Natural killer cell (primary cell): ENCODE measurements at regions not wholly inside any gene's neighbourhood (a gene's known extent, or its start where the extent isn't known, plus 50 kb on each side); places are given as distances from the start of the nearest gene placed in this dataset.

Experiments used
- ATAC-seq, 3 donors: fragments of 150-1000 bp in 2 of 3; fragments of 200-7000 bp in 1 of 3; cut with Tn5 transposase; 1 replicate in 1 of 3; 2 replicates in 2 of 3; pipeline ENCODE4 v1.10.0; 2021; ENCODE audit warnings: mild to moderate bottlenecking in 2 of 3, moderate library complexity in 2 of 3
- DNase-seq, 2 donors: peaks; one replicate each; pipeline versions ENCODE4 v3.0.0 to v3.0.0-alpha.2; 2013 to 2021; ENCODE audit warnings: mixed read lengths in 1 of 2
- H3K27ac ChIP-seq: one replicate; pipeline ENCODE4 v1.5.1; 2013; ENCODE audit warnings: mild to moderate bottlenecking, low read length
- H3K27me3 ChIP-seq: one replicate; pipeline ENCODE4 v1.6.1; 2013; ENCODE audit warnings: low read length; ENCODE audit not compliant: control insufficient read depth, insufficient read depth
- H3K36me3 ChIP-seq: one replicate; pipeline ENCODE4 v1.6.1; 2013; ENCODE audit warnings: low read length; ENCODE audit not compliant: control insufficient read depth, insufficient read depth
- H3K4me1 ChIP-seq: one replicate; pipeline ENCODE4 v1.6.1; 2013; ENCODE audit warnings: low read length; ENCODE audit not compliant: control insufficient read depth, insufficient read depth
- H3K4me3 ChIP-seq: one replicate; pipeline ENCODE4 v1.5.1; 2013; ENCODE audit warnings: low read length
- H3K9me3 ChIP-seq: one replicate; pipeline ENCODE4 v1.6.1; 2013; ENCODE audit warnings: low read length; ENCODE audit not compliant: control insufficient read depth, insufficient read depth
- H3K27ac Mint-ChIP-seq, 2 donors: one replicate each; pipeline ENCODE4 v1.8.0; 2022; ENCODE audit warnings: mild to moderate bottlenecking in 2 of 2, mixed read lengths in 2 of 2, moderate library complexity in 1 of 2
- H3K27me3 Mint-ChIP-seq, 2 donors: one replicate each; pipeline ENCODE4 v1.8.0; 2022; ENCODE audit warnings: low read depth in 2 of 2, mixed read lengths in 2 of 2
- H3K36me3 Mint-ChIP-seq: one replicate; pipeline ENCODE4 v1.8.0; 2022; ENCODE audit warnings: mixed read lengths
- H3K4me1 Mint-ChIP-seq, 2 donors: one replicate each; pipeline ENCODE4 v1.8.0; 2022; ENCODE audit warnings: mixed read lengths in 2 of 2
- H3K4me3 Mint-ChIP-seq: one replicate; pipeline ENCODE4 v1.8.0; 2022; ENCODE audit warnings: mild to moderate bottlenecking, moderate library complexity, mixed read lengths
- H3K9me3 Mint-ChIP-seq, 2 donors: one replicate each; pipeline ENCODE4 v1.8.0; 2022; ENCODE audit warnings: mixed read lengths in 2 of 2
- CTCF ChIP-seq: fragments of 200-600 bp; IDR thresholded peaks from one replicate; pipeline ENCODE4 v1.8.0; 2022; ENCODE audit warnings: antibody characterized with exemption
- WGBS: methylation state at CpG from one replicate; pipeline ENCODE4 v1.1.7; 2013; ENCODE audit warnings: missing lambda C conversion rate; ENCODE audit not compliant: insufficient coverage; 5-methylcytosine and 5-hydroxymethylcytosine counted together
- intact Hi-C: fragments of 100-400 bp; cut with micrococcal nuclease; formaldehyde crosslinking; loops from one replicate; pipeline ENCODE4 v1.14.2; 2022

- Histone ChIP-seq H3K27ac (no peak overlapping the region), H3K36me3 (no peaks in the 10 kb centered on the region), H3K4me1 (no peaks in the 10 kb centered on the region), H3K27me3 (no peaks in the 10 kb centered on the region), H3K9me3 (peaks cover 3% of the 10 kb centered on the region), H3K4me3 (no peak overlapping the region)
- H3K36me3 Mint-ChIP-seq: peaks cover 8% of the 10 kb centered on the region
- TF ChIP-seq CTCF: no peak
- DNase-seq (no peak), ATAC-seq (no peak)
- no peak overlapping the region for H3K4me3 Mint-ChIP-seq
- no peaks in the 10 kb centered on the region for H3K4me1 Mint-ChIP-seq
- peaks cover 3 to 9% of the 10 kb centered on the region in 2 donors for H3K9me3 Mint-ChIP-seq
- H3K27me3 Mint-ChIP-seq: no peaks in the 10 kb centered on the region
- intact Hi-C loops: no loop called here
- H3K27ac Mint-ChIP-seq: no peak overlapping the region
- no CpG with 5 or more reads among the region's 1 CpG for WGBS
Measured at GRCh38 chr9:82783045-82783444, 279.9 kb downstream of the RASEF start.

DNA sequence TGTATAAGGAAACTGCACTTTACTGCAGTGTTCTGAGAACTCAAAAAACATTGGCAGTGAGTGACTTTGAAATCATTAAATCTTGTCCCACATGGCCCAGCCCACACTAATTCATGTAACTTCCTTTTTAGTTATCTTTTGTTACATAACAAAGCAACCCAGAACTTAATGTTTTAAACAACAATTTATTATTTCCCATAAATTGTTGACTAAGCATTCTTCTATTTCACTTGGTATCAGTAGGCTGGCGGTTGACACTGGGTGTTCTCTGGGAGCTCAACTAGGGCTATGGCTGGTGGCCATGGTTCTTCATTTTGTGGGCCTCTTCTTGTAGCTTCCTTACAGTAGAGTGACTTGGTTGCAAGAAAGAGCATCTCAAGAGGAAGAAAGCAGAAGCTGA is 278.4 kb downstream of the RASEF start:
- Mint-ChIP-seq H3K27me3 (no peaks in the 10 kb centered on the region), H3K9me3 (peaks cover 0 to 7% of the 10 kb centered on the region in 2 donors), H3K27ac (no peak overlapping the region), H3K36me3 (peaks cover 8% of the 10 kb centered on the region), H3K4me3 (no peak overlapping the region), H3K4me1 (no peaks in the 10 kb centered on the region)
- DNase-seq (no peak), ATAC-seq (no peak)
- Histone ChIP-seq H3K27ac (no peak overlapping the region), H3K36me3 (no peaks in the 10 kb centered on the region), H3K9me3 (peaks cover 3% of the 10 kb centered on the region), H3K27me3 (no peaks in the 10 kb centered on the region), H3K4me3 (no peak overlapping the region), H3K4me1 (no peaks in the 10 kb centered on the region)
- intact Hi-C loops: no loop called here
- WGBS: 100% methylated on average over 1 of the region's 1 CpG
- no peak for TF ChIP-seq CTCF

- TF ChIP-seq CTCF: no peak
- Histone ChIP-seq H3K27ac (no peak overlapping the region), H3K4me3 (no peak overlapping the region), H3K9me3 (no peaks in the 10 kb centered on the region), H3K36me3 (no peaks in the 10 kb centered on the region), H3K4me1 (no peaks in the 10 kb centered on the region), H3K27me3 (no peaks in the 10 kb centered on the region)
- no peak overlapping the region for H3K27ac Mint-ChIP-seq
- 75% methylated on average over 5 of the region's 6 CpGs for WGBS
- ATAC-seq: no peak
- H3K27me3 Mint-ChIP-seq: no peaks in the 10 kb centered on the region
- H3K36me3 Mint-ChIP-seq: peaks cover 8% of the 10 kb centered on the region
- intact Hi-C loops: no loop called here
- DNase-seq: no peak
- H3K4me1 Mint-ChIP-seq: no peaks in the 10 kb centered on the region
- H3K4me3 Mint-ChIP-seq: no peak overlapping the region
- H3K9me3 Mint-ChIP-seq: peaks cover 0 to 6% of the 10 kb centered on the region in 2 donors
Measured at GRCh38 chr9:82789155-82789824, 273.7 kb downstream of the RASEF start.

GRCh38 chr9:82790875-82791274 is 272.1 kb downstream of the RASEF start:
- WGBS: no CpG with 5 or more reads among the region's 1 CpG
- Histone ChIP-seq H3K4me1 (no peaks in the 10 kb centered on the region), H3K9me3 (no peaks in the 10 kb centered on the region), H3K27me3 (no peaks in the 10 kb centered on the region), H3K36me3 (no peaks in the 10 kb centered on the region), H3K27ac (no peak overlapping the region), H3K4me3 (no peak overlapping the region)
- DNase-seq (no peak), ATAC-seq (no peak)
- H3K4me3 Mint-ChIP-seq: no peak overlapping the region
- H3K9me3 Mint-ChIP-seq: peaks cover 4 to 10% of the 10 kb centered on the region in 2 donors
- H3K27me3 Mint-ChIP-seq: no peaks in the 10 kb centered on the region
- H3K27ac Mint-ChIP-seq: no peak overlapping the region
- peaks cover 8% of the 10 kb centered on the region for H3K36me3 Mint-ChIP-seq
- no peak for TF ChIP-seq CTCF
- intact Hi-C loops: no loop called here
- no peaks in the 10 kb centered on the region for H3K4me1 Mint-ChIP-seq
